ENCODE measurements at regions not wholly inside any gene's neighbourhood (a gene's known extent, or its start where the extent isn't known, plus 50 kb on each side); places are given as distances from the start of the nearest gene placed in this dataset.

GRCh38 chr15:70217226-70218160 is 119.8 kb upstream of the TLE3 start:
- TF ChIP-seq, protein P1, sequence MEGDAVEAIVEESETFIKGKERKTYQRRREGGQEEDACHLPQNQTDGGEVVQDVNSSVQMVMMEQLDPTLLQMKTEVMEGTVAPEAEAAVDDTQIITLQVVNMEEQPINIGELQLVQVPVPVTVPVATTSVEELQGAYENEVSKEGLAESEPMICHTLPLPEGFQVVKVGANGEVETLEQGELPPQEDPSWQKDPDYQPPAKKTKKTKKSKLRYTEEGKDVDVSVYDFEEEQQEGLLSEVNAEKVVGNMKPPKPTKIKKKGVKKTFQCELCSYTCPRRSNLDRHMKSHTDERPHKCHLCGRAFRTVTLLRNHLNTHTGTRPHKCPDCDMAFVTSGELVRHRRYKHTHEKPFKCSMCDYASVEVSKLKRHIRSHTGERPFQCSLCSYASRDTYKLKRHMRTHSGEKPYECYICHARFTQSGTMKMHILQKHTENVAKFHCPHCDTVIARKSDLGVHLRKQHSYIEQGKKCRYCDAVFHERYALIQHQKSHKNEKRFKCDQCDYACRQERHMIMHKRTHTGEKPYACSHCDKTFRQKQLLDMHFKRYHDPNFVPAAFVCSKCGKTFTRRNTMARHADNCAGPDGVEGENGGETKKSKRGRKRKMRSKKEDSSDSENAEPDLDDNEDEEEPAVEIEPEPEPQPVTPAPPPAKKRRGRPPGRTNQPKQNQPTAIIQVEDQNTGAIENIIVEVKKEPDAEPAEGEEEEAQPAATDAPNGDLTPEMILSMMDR (IDR thresholded peaks at IDR 0.05; ENCODE audit: poor library complexity) = no peak
- no peak for TF ChIP-seq EZH2 (IDR thresholded peaks at IDR 0.05; ENCODE audit: borderline replicate concordance)

Measured in hepatocyte (in vitro differentiated cells).